OCI-LY1 (cell line): ENCODE measurements at regions not wholly inside any gene's neighbourhood (a gene's known extent, or its start where the extent isn't known, plus 50 kb on each side); places are given as distances from the start of the nearest gene placed in this dataset.

Experiments used
- EZH2 ChIP-seq: fragments of 200-600 bp; sonication (generic), shearing (Covaris generic); IDR thresholded peaks from 2 replicates; pipeline ENCODE4 v1.8.0; 2017; ENCODE audit warnings: borderline replicate concordance, mixed run types, mild to moderate bottlenecking, antibody characterized with exemption, low read length, moderate library complexity, mixed read lengths
- TF ChIP-seq, protein P1 (sequence below): fragments of 200-600 bp; sonication (generic), shearing (Covaris generic); IDR thresholded peaks from 2 replicates; pipeline ENCODE4 v1.5.1; 2017; ENCODE audit warnings: mild to moderate bottlenecking, antibody characterized with exemption, low read length, moderate library complexity, mixed read lengths

DNA sequence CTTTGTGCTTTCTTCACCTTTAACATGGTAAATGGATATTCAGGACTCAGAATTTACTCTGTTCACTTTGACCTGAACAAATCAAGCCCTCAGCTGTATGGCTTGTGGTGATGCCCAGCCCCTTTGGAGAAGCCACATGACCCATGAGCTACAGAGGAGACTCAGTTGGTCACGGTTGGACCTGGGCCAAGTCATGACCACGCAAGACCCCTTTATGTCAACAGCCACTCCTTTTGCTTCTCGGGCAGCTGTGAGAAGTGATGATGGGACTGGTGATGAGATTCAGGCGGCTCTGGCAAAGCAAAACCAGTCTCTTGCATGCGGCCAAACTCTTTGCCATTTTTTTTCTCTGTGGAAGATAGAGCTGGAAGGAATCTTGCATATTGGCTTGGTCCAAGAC, 96.5 kb upstream of the AJAP1 start:
- TF ChIP-seq, protein P1, sequence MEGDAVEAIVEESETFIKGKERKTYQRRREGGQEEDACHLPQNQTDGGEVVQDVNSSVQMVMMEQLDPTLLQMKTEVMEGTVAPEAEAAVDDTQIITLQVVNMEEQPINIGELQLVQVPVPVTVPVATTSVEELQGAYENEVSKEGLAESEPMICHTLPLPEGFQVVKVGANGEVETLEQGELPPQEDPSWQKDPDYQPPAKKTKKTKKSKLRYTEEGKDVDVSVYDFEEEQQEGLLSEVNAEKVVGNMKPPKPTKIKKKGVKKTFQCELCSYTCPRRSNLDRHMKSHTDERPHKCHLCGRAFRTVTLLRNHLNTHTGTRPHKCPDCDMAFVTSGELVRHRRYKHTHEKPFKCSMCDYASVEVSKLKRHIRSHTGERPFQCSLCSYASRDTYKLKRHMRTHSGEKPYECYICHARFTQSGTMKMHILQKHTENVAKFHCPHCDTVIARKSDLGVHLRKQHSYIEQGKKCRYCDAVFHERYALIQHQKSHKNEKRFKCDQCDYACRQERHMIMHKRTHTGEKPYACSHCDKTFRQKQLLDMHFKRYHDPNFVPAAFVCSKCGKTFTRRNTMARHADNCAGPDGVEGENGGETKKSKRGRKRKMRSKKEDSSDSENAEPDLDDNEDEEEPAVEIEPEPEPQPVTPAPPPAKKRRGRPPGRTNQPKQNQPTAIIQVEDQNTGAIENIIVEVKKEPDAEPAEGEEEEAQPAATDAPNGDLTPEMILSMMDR: no peak
- no peak for TF ChIP-seq EZH2
